ENCODE measurements at regions not wholly inside any gene's neighbourhood (a gene's known extent, or its start where the extent isn't known, plus 50 kb on each side); places are given as distances from the start of the nearest gene placed in this dataset.

- ChIA-PET POLR2A (no interaction called here), CTCF (ENCODE audit: low intra/inter-chr PET ratio, low total read pairs) (no interaction called here)
- Histone ChIP-seq H3K27me3 (ENCODE audit: control insufficient read depth in 1 of 2, insufficient read depth in 2 of 2, low read length in 2 of 2) (peaks cover 8 to 59% of the 10 kb centered on the region in 2 experiments), H3K79me2 (ENCODE audit: insufficient read depth, low read length) (no peaks in the 10 kb centered on the region), H3K4me2 (ENCODE audit: low read depth, low read length) (peak overlapping the region; percentile 57), H4K20me1 (ENCODE audit: insufficient read depth, low read length) (no peaks in the 10 kb centered on the region), H3K4me3 (replicated peaks in 1 of 3; ENCODE audit: insufficient read depth in 1 of 3, low read depth in 2 of 3, low read length in 3 of 3) (peak overlapping the region in 2 of 3 experiments; percentile 30 to 43; a peak in 2 of 6 replicates), H3K36me3 (replicated peaks in 1 of 2; ENCODE audit: control insufficient read depth in 1 of 2, insufficient read depth in 2 of 2, low read length in 2 of 2) (no peaks in the 10 kb centered on the region), H3K4me1 (ENCODE audit: insufficient read depth, low read length) (0 out of 2 replicates have a peak, but pooled peaks cover 10% of the 10 kb centered on the region), H3K27ac (ENCODE audit: extremely low read length, insufficient read depth, low read length) (no peak overlapping the region), H3K9ac (ENCODE audit: insufficient read depth, low read depth, low read length) (no peak overlapping the region), H3K9me3 (ENCODE audit: low read length) (no peaks in the 10 kb centered on the region), H2AFZ (ENCODE audit: low read length) (no peak overlapping the region)
- BruUV-seq (replicated peaks): no TSS peak
- WGBS (ENCODE audit: low lambda C conversion rate): 14% methylated on average over 30 of the region's 77 CpGs
- in situ Hi-C loops (cut with HindIII; ENCODE audit: extremely low pct_ligation_motif_present, low pct_unique_long_range_greater_than_20kb): no loop called here
- no peak for TF ChIP-seq ZNF280B (CRISPR knock-in tag; IDR thresholded peaks at IDR 0.05; ENCODE audit: borderline replicate concordance)
- peak; percentile 96 for TF ChIP-seq EZH2 (conservative IDR thresholded peaks at IDR 0.05; ENCODE audit: low read depth, low read length)
- no peak for TF ChIP-seq AGO1 (IDR thresholded peaks at IDR 0.05; ENCODE audit: low read depth, low read length, poor library complexity, severe bottlenecking)
- TF ChIP-seq TCF7 (IDR thresholded peaks at IDR 0.05; ENCODE audit: low read depth): peak; percentile 12; the same call in 1 of the 2 replicates
- peak; percentile 86 for ATAC-seq
- intact Hi-C loops (cut with micrococcal nuclease; ENCODE audit: unreplicated experiment): no loop called here
- DNase-seq (ENCODE audit: low spot score): peak; percentile 4
- FAIRE-seq: no peak
Measured at GRCh38 chr15:96409215-96410138, 79.0 kb downstream of the NR2F2 start.

Data from HepG2 (cell line).